Hippocampal formation (tissue), 2 donors: ENCODE measurements at regions not wholly inside any gene's neighbourhood (a gene's known extent, or its start where the extent isn't known, plus 50 kb on each side); places are given as distances from the start of the nearest gene placed in this dataset.
"Not testable (repeated sequence)": the region's sequence is repeated elsewhere in the genome, so short reads cannot be mapped to it uniquely, and the experiment has no call there.

Experiments
- DNase-seq, 2 donors: peaks; one replicate each; lab custom pipeline; 2025; lab: John Stamatoyannopoulos, UW

GRCh38 chr15:96470681-96471310, 140.3 kb downstream of the NR2F2 start:
- no peak for DNase-seq

GRCh38 chr15:96472681-96473080, 142.2 kb downstream of the NR2F2 start:
- DNase-seq: no peak

- no peak for DNase-seq
Observed at GRCh38 chr15:96473556-96473955, 143.1 kb downstream of the NR2F2 start.

- no peak for DNase-seq
Observed at GRCh38 chr15:96474231-96474664, 143.7 kb downstream of the NR2F2 start.

- DNase-seq: no peak
Observed at GRCh38 chr15:96477227-96477626, 146.7 kb downstream of the NR2F2 start.

- DNase-seq: not testable (repeated sequence)
Observed at GRCh38 chr15:96484412-96484811, 153.9 kb downstream of the NR2F2 start.

- no peak for DNase-seq
Observed at GRCh38 chr15:96484830-96485229, 154.3 kb downstream of the NR2F2 start.

- no peak for DNase-seq
Observed at GRCh38 chr15:96487245-96487644, 156.7 kb downstream of the NR2F2 start.

GRCh38 chr15:96491066-96491699, 160.7 kb downstream of the NR2F2 start:
- not testable (repeated sequence) for DNase-seq

GRCh38 chr15:96491700-96492644, 161.5 kb downstream of the NR2F2 start:
- not testable (repeated sequence) for DNase-seq

- DNase-seq: no peak
Observed at GRCh38 chr15:96494505-96494904, 164.0 kb downstream of the NR2F2 start.

- no peak for DNase-seq
Observed at GRCh38 chr15:96495386-96495785, 164.9 kb downstream of the NR2F2 start.

- no peak for DNase-seq
Observed at GRCh38 chr15:96497951-96498350, 167.5 kb downstream of the NR2F2 start.

- DNase-seq: no peak
Observed at GRCh38 chr15:96500508-96500907, 170.0 kb downstream of the NR2F2 start.

GRCh38 chr15:96501362-96501761, 170.9 kb downstream of the NR2F2 start:
- DNase-seq: no peak

GRCh38 chr15:96502196-96502595, 171.7 kb downstream of the NR2F2 start:
- no peak for DNase-seq

GRCh38 chr15:96503276-96503675, 172.8 kb downstream of the NR2F2 start:
- no peak for DNase-seq

- no peak for DNase-seq
Observed at GRCh38 chr15:96504371-96504770, 173.9 kb downstream of the NR2F2 start.

GRCh38 chr15:96505014-96505413, 174.5 kb downstream of the NR2F2 start:
- DNase-seq: no peak

GRCh38 chr15:96514607-96515285, 184.2 kb downstream of the NR2F2 start:
- DNase-seq: no peak

- DNase-seq: no peak
Observed at GRCh38 chr15:96515371-96515770, 184.9 kb downstream of the NR2F2 start.

- no peak for DNase-seq
Observed at GRCh38 chr15:96521386-96521785, 190.9 kb downstream of the NR2F2 start.
